AG20443 (cell line): ENCODE measurements at regions not wholly inside any gene's neighbourhood (a gene's known extent, or its start where the extent isn't known, plus 50 kb on each side); places are given as distances from the start of the nearest gene placed in this dataset.

Experiments
- DNase-seq: peaks from one replicate; pipeline ENCODE4 v3.0.0; 2012; ENCODE audit warnings: low spot score, mixed read lengths

DNA sequence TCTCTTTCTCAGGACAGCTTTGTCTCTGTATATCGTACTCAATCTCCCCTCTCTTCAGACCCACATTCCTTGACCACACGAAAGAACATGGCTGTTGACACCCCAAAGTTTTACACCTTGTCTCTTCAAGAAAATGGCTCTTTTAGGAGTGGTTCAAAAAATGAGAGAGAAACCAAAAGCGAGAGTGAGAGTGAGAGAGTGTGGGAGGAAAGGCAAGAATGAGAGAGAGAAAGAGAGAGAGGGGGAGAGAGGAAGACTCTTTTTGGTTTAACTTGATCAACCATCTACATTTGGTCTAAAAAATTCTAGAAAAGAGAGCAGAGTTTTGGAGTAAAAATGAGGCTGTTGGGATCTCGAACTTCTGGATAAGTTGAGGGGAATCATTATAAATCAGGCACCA is 581.8 kb upstream of the WWC1 start:
- no peak for DNase-seq

DNA sequence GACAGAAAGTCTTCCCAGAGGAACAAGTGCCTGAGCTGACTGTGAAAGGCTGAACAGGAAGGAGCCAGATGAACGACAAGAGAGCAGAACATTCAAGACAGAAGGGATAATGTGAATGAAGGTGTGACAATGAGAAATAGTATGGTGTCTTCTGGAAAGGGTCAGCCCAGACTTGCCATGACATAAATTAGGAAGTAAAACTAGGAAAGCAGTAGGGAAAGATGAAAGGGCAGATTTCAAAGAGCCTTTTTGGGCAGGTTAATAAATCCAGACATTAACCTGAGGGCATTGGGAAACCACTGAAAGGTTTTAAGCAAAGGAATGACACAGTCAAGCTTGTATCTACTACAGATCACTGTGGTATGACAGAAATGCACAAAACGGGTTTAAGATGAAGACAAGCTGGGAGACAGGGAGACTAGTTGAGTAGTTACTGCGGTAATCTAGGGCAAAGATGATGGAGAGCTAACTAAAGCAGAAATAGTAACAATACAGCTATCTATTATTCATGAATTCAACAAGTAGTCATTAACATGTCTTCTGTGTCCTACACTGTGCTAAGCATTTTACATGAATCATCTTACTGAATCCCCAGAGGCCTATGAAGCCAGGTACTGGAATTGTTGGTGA is 580.9 kb upstream of the WWC1 start:
- no peak for DNase-seq

DNA sequence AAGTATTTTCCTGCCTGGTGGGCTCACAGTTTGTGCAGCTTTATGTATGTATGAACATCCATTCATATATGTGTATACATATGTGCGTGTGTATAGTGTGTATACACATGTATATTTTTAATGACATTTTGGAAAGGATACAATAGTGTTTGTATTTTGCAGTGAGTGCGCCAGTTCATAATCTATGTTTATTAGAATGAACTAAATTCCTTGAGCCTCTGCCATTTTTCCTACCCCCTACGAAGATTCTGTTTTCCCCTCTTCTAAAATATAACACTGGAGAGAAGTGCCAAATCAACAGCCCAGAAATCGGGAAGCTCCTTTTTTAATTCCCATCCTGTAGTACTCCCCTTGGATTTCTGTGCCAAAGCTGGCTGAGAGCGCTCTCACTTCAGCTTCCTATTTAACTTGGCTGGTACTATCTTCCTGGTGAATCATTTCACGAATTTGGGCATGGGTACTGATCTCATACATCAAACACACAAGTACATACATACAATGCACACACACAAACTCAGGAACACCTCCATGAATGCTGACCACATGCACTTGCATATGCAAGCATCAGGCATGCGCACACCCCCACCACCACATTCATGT is 578.4 kb upstream of the WWC1 start:
- DNase-seq = no peak

DNA sequence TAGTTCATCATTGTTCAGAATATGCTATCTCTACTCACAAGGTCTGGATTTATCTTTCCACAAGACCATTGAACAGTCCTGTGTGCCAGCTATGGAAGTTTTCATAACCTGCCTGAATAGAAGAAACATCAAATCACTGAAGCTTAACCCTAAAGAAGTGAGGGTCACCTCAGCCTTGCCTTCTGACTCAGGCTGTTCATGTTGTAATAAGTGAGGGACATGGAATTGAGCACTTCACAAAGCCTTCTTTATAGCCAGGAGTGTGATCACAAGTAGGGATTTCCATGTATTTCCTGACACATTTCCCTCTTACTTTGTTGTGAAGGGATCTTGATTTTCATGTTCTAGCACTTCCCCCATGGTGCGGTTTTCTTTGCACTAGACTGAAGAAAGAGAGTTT is 577.5 kb upstream of the WWC1 start:
- no peak for DNase-seq

DNA sequence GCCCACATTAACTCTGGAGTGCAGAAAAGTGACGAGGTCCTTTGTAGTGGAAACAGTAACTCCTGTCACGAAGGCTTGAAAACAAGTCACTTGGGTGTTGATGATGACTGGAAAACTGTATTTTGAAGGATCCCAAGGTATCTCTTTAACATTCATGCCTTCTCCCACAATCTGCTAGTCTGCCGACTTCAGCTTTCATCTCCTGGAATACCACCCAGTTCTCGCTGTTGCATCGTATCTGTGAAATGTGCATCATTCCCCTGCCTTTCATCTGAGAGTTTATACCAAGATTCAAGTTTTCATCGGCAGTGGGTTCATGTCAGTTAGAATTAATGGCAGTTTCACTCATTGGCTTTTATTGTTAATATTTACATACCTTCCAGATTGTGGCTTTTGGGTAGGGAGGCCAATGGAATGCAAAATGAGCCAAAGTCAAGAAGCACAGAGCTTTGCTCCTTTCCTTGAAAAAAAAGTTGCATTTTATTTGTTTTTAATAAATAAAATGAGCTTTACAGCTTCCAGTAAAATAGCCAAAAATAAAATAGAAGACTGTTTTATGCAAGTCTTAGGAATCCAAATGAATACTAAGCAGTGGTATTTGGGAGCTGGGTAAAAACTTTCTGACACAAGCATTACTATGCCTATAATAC is 575.2 kb upstream of the WWC1 start:
- DNase-seq = peak; percentile 21

DNA sequence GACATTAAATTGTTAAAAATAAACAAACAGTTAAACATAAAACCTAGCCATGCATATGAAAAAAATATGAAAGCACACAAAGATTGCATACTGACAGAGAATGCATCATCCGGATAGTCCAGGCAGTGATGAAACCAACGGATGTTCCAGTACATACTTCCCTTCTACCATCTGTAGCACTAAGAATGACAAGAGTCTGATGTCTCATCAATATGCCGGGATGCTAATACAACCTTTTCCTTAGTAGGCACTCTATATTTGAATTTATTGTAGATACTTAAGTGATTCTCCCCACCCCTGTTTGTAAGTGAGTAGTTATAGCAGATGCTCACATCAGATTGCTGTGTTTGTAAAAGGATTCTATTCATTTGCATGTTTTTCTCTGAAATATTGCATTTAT is 571.2 kb upstream of the WWC1 start:
- DNase-seq = peak; percentile 36

DNA sequence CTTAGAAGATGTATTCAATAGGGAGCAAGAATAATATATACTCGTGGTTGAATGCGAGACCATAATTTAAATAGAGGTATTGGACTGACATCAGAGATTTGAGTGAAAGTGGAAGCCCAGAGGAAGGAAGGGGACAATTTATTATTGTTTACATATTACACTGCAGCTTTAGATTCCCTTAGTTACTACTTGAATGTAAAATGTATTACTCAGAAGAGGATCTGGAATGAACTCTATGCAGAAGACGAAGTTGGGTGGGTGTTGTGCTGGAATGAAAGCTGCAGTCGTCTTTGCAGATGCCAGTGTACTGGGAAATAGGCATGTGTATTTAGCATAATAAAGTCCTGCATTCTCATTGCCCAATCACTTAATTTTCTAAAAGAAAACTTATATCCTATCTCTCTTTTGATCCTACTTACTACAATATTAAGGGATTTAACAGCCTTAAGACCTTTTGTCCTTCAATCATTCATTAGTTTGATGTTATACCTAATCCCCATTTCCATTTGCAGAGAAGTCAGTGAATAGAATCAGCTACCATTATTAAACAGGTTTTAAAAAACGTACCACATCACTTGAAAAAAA is 570.7 kb upstream of the WWC1 start:
- DNase-seq = peak; percentile 39

DNA sequence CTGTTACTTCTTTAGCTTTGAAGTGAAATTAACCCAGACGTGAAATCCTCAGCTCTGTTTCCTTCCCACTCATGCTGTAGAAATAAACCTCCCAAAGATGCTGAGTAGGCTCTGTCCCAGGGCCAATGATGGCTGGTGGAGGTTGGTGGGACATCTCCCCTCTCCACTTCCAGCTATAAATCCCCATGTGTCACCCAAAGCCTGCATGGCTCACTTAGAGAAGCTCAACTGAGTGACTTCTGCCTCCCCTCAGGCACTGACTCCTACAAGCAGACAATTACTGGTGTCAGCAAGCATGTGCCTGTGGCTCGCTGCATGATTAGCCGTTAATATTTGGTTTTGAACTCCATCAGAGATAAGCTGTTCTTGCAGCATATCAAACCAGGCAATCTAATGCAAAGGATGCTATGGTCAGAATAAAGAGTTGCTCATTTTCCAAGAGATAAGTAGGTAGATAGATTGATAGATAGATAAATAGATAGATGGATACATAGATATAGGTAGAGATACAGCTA is 569.5 kb upstream of the WWC1 start:
- no peak for DNase-seq

DNA sequence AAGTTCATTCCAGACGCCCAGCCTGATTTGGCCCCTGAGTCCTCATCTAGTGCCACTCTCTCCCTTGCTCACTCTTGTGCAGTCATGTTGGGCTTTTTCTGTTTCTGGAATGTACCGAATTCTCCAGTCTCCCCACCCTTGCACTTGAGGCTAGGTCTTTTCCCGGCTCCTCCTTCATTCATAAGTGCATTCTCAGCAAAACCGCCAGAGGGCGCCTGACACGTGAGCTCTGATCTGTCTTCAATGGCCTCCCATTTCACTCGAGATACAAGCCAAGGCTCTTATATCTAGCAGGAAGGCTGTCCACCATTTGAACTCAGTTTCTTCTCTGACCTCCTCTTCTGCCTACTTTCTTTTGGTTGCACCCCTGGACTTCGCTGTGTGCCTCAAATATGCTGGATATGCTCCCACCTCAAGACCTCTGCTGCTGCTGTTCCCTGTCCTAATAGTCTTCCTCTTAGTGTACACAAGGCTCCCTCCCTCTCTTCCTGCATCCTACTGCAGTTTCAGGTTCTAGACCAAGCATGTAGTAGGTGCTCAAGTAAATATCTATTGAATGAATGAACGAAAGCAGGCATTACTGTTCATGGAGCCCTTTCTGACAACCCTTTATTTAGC is 568.1 kb upstream of the WWC1 start:
- peak; percentile 83 for DNase-seq

DNA sequence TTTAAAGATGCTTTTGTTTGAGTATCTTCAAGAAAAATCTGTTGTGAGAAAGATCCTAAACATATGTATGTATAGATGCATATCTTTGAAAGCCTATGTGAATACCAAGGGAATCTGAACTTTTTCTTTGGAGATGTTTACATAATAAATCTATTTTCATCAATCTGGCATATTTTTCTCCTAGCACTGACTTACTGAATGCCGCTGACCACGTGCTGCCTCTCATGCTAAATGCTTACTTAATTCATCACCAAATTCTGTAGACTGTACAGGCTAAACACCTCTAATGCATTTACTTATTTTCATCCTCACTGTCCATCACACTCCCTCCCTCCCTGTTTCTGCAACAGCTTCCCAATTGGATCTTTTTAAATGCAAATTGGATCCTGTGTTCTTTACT is 566.2 kb upstream of the WWC1 start:
- DNase-seq = no peak

DNA sequence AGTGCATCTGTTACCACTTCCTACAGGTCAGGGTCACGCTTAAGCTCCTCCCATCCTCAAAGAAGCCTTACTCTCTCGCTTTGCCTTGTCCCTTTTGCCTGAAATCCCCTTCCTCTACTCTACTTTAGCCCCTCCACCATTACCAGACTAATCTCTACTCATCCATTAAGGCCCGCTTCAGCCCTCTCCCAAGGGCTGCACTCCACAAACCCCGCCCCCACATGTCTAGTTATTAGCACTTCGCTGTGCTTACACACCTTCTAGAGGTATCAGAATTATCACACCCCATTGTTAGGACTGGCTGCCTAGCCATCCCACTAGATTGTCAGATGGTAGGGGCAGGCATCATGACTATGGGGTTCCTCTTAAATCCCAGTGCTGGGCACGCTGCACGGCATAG is 565.7 kb upstream of the WWC1 start:
- DNase-seq = no peak

DNA sequence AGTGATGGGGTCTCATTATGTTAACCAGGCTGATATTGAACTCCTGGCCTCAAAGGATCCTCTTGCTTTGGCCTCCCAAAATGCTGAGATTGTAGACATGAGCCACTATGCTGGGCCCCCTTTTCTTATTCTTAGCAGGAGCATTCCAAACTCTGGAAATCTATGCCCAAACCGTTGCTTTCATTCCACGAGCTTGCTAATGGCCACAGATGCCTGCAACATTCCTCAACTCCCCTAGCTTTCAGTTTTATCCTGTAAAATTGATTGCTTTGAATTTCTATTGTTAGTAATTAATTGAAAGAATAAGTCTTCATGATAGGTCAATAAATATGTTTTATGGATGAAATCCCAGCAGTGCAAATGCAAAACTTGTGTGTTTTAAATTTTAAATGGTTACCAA is 564.8 kb upstream of the WWC1 start:
- peak; percentile 32 for DNase-seq

DNA sequence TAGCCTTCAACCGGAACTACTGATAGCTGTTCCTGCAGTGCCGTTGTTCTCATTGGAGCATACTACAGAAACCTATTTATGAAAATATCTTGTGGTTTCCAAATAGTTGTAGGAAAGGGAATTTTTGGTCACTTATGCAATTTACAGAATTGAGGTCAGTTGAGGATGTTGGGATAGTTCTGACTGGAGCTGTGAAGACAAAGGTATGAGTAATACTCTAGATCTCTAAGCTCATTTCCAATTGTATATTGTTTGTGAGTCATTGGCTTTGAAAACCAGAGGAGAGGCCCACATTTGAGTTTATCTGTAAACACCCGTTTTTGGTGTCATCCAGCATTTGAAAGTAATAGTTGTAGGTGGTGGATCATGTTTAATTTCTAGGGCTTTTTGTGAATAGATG is 561.3 kb upstream of the WWC1 start:
- peak; percentile 85 for DNase-seq

DNA sequence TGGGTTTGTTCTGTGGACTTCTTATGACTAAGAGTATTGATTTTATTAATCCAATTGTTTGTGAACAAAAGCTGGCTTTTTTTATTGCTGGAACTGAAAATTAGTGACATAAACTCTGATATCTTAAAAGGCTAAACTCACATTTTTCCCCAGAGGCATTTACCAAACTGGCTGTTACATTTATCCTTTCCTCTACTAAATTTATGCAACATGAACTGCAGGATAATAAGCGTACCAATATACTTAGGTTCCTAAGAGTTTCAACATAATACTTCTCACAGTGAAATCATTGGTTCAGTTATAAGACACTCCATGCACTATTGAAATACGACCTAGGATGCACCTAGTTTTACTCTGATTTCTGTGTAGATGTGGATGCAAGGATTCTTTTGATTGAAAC is 560.8 kb upstream of the WWC1 start:
- no peak for DNase-seq

DNA sequence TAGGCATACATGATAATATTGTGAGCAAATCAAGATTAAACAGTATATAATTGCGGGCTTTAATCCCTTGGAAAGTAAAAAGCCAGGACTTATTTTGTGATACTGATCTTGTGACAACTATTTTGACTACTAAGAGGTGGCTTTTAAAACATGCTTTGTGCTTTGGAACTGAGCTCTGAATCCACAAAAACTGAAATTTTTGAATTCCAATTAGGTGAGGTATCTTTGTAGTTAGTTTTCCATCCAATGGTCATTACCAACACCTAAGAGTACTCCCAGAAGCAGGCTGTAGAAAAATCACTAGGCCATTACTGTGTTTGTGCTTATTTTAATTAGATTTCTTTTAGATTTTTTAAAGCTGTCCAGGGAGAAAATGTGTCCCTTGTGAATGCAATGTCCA is 559.5 kb upstream of the WWC1 start:
- DNase-seq = no peak

DNA sequence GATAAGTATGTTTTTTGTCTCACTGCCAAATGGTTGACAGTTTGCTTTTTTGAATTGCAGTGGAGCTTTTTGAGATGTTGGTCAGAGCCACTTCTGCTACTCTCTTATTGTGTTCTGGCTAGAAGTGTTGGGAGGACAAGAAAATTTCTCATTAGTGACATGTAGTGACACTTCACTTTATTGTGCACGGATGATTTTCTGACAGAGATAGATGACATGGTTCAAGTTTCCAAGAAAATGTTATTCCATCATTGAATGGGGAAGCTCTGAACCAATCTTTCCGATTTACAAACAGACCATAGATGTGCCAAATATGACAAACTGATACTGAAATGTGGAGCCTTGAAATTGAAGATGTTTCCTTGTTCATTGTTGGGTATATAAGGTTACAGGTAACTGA is 558.9 kb upstream of the WWC1 start:
- DNase-seq = no peak

DNA sequence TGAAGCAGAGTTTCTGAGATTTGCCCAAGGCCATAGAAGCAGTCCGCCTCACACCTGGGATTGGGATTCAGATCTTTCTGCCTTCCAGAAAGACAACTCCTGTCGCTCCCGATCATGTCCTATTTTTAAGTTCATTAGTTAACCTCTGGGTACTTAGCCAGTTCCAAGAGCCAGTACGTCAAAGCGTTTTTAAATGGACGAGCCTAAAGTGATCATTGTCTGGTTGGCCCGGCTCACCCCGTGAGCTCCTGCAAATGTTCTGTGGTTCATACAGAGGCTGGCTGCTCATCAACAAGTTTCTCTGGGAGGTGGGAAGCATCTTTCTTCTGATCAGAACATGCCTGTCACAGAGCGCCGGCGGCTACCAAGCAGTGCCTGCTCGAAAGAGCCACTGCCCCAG is 554.5 kb upstream of the WWC1 start:
- no peak for DNase-seq

DNA sequence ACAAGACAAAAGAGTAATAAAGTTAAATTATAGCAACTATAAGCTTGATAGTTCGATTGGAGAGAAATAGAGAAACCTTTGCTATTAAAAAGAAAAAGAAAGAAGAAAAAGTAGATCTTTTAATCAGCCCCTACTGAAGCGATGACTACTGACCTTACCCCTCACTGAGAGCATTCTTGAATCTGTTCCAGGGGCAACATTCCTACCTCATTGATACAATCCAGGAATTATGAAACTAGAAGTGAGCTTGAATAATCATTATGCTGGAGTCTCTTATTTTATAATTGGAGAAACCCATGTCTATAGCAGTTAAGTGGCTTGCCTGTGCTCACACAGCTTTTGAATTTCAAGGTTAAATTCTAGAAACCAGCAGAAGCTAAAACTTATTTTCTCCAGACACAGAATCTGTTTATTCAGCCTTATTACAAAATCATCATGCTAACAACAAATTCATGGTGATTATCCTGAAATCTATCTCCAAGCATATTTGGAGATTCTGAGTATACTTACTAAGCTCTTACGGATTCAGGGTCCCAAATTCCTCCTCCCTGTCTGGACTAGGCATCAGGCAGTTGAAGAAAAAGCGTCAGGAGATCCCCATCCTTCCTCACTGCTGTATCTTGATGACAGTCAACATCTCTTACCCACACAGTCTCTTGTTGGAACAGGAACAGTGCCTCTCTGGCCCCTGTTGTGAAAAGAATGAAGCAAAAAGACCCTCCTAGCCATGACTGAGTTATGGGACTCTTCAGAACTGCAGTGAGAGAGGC is 547.6 kb upstream of the WWC1 start:
- peak; percentile 74 for DNase-seq

DNA sequence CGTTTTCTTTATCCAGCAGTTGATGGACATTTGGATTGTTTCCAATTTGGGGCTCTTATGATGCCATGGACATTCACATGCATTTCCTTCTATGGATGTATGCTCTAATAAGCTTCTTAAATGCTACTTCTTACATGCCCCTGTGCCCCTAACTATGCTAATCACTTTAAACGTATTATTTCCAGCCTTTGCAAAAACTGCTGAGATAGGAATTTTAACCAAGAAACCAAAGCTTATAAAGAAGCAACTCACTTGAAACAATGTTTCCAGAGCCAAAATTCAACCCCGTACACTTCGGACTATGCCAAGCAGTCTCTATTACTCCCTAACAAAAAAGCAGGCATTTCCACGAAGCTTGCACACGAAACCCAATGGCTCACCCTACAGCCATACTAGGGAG is 545.6 kb upstream of the WWC1 start:
- no peak for DNase-seq

DNA sequence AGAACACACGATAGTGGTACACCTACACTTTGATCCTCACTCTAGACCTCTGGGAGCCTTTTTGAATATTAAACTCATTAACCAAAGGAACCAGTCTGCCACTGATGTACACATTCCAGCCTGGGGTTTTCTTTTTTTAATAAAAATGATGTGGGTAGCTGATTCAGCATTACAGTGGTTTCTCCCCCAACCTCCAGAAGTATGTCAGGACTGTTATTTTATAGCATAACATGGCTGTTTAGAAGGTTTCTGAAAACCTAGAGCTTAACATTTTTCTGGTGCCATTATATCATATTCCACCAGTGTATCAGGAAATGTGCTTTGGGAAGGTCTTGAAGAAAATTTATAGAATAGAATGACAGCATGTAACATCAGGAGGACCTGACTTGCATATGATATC is 540.9 kb upstream of the WWC1 start:
- DNase-seq = no peak

DNA sequence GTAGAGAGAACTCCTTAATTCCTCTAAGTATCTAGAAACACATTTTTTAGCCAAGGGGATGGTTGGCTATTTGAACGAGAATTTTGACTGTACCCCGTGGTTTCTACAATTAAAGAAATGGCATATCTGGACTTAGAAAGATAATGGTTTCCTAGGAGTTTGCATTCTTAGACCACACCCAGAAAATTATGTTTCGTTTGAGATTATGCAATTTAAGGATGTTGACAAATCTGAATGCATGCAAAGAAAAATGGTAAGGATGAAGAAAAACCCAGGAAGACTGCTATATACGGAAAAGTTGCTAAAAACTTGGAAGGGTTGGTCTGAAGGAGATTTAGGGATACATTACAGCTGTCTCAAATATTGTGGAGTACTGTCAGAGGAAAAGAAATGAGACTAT is 538.5 kb upstream of the WWC1 start:
- DNase-seq = no peak
